ENCODE measurements at regions not wholly inside any gene's neighbourhood (a gene's known extent, or its start where the extent isn't known, plus 50 kb on each side); places are given as distances from the start of the nearest gene placed in this dataset.

DNA sequence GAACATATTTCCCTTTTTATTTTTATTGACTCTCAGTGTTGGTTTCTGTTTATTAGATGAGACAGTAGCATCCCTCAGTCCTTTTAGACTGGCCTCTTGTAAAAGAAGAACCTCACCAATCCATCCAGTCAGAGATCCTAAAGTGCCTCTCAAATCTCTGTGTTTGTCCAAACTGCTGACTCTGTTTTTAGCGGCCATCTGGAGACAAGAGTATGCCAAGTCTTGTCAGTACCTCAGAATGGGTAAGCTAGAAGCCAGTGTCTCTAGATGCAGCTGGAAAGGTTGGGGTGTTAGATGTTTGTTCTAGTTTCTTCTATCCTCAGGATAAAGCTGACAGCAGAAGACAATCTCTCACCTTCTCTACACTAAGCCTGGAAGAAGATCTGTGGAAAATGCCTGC, 537.7 kb upstream of the ZNF385D start:
- TF ChIP-seq, protein P1, sequence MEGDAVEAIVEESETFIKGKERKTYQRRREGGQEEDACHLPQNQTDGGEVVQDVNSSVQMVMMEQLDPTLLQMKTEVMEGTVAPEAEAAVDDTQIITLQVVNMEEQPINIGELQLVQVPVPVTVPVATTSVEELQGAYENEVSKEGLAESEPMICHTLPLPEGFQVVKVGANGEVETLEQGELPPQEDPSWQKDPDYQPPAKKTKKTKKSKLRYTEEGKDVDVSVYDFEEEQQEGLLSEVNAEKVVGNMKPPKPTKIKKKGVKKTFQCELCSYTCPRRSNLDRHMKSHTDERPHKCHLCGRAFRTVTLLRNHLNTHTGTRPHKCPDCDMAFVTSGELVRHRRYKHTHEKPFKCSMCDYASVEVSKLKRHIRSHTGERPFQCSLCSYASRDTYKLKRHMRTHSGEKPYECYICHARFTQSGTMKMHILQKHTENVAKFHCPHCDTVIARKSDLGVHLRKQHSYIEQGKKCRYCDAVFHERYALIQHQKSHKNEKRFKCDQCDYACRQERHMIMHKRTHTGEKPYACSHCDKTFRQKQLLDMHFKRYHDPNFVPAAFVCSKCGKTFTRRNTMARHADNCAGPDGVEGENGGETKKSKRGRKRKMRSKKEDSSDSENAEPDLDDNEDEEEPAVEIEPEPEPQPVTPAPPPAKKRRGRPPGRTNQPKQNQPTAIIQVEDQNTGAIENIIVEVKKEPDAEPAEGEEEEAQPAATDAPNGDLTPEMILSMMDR (IDR thresholded peaks at IDR 0.05; ENCODE audit: borderline replicate concordance, extremely low read depth, low read length, poor library complexity, severe bottlenecking), result no peak
- no peak for TF ChIP-seq EZH2 (IDR thresholded peaks at IDR 0.05; ENCODE audit: borderline replicate concordance, low read depth, low read length, severe bottlenecking)

Data from DND-41 (cell line).